HepG2 (cell line): ENCODE measurements at regions not wholly inside any gene's neighbourhood (a gene's known extent, or its start where the extent isn't known, plus 50 kb on each side); places are given as distances from the start of the nearest gene placed in this dataset.

Experiments
- ATAC-seq: fragments of 200-7000 bp; cut with Tn5 transposase; 3 replicates; pipeline ENCODE4 v1.9.1; 2020; ENCODE audit warnings: mild to moderate bottlenecking, moderate library complexity
- BruUV-seq: library from RNA; stranded (reverse); fragments of 400-500 nt; replicated peaks from 2 replicates; lab custom pipeline; 2021; lab: Mats Ljungman, UMichigan
- CTCF ChIA-PET: fragments of 300-600 bp; formaldehyde crosslinking; extraction: SDS; loops from one replicate; lab custom pipeline; 2021; ENCODE audit warnings: low total read pairs, inconsistent platforms, low intra/inter-chr PET ratio; lab: Yijun Ruan, JAX
- POLR2A ChIA-PET: fragments of 350-600 bp; sonication (Branson Sonifier 250); formaldehyde crosslinking; loops from one replicate; lab custom pipeline; 2020; ENCODE audit warnings: antibody characterized with exemption, inconsistent platforms; lab: Yijun Ruan, JAX
- DNase-seq: peaks from one replicate; pipeline ENCODE4 v3.0.0-alpha.2; 2015; ENCODE audit warnings: low spot score
- FAIRE-seq: peaks from 3 replicates; lab custom pipeline; 2011; peaks lifted over from hg19 to GRCh38; lab: Jason Lieb, UNC
- H2AFZ ChIP-seq: one replicate; pipeline ENCODE4 v1.6.1; 2011; ENCODE audit warnings: low read length, inconsistent platforms
- H3K27ac ChIP-seq: fragments of 300-600 bp; 3 replicates; pipeline ENCODE4 v1.8.0; 2011; ENCODE audit warnings: mixed run types, mild to moderate bottlenecking, mixed read lengths, low read length, inconsistent platforms; ENCODE audit not compliant: insufficient read depth; ENCODE audit errors: extremely low read length
- H3K27me3 ChIP-seq, 2 experiments: fragments of 200-600 bp in 1 of 2; 2 replicates in 1 of 2; 3 replicates in 1 of 2; pipeline versions ENCODE4 v1.6.0 to v1.8.0; 2011; ENCODE audit warnings: low read length in 2 of 2, mild to moderate bottlenecking in 2 of 2, moderate library complexity in 2 of 2, inconsistent platforms in 1 of 2; ENCODE audit not compliant: insufficient read depth in 2 of 2, control insufficient read depth in 1 of 2
- H3K36me3 ChIP-seq, 2 experiments: fragments of 200-600 bp in 1 of 2; replicated peaks in 1 of 2; 2 replicates in 1 of 2; 3 replicates in 1 of 2; pipeline versions ENCODE4 v1.5.1 to v1.8.0; 2011; ENCODE audit warnings: low read length in 2 of 2, inconsistent platforms in 1 of 2; ENCODE audit not compliant: insufficient read depth in 2 of 2, control insufficient read depth in 1 of 2
- H3K4me1 ChIP-seq: 2 replicates; pipeline ENCODE4 v1.5.1; 2012; ENCODE audit warnings: low read length, inconsistent platforms; ENCODE audit not compliant: insufficient read depth
- H3K4me2 ChIP-seq: 2 replicates; pipeline ENCODE4 v1.6.0; 2011; ENCODE audit warnings: low read depth, low read length, inconsistent platforms
- H3K4me3 ChIP-seq, 3 experiments: fragments of 200-600 bp in 1 of 3; sonication (generic), shearing (Covaris generic) in 1 of 3; replicated peaks in 1 of 3; 2 replicates each; pipeline ENCODE4 v1.5.1; 2011 to 2016; ENCODE audit warnings: low read length in 3 of 3, inconsistent platforms in 2 of 3, low read depth in 2 of 3, mild to moderate bottlenecking in 2 of 3, control low read depth in 1 of 3, mixed read lengths in 1 of 3; ENCODE audit not compliant: insufficient read depth in 1 of 3
- H3K79me2 ChIP-seq: one replicate; pipeline ENCODE4 v1.6.1; 2011; ENCODE audit warnings: low read length, inconsistent platforms; ENCODE audit not compliant: insufficient read depth
- H3K9ac ChIP-seq: 2 replicates; pipeline ENCODE4 v1.6.0; 2011; ENCODE audit warnings: mild to moderate bottlenecking, low read depth, low read length, inconsistent platforms; ENCODE audit not compliant: insufficient read depth
- H3K9me3 ChIP-seq: 2 replicates; pipeline ENCODE4 v1.5.1; 2012; ENCODE audit warnings: mild to moderate bottlenecking, low read length
- H4K20me1 ChIP-seq: 2 replicates; pipeline ENCODE4 v1.6.0; 2011; ENCODE audit warnings: inconsistent platforms, mild to moderate bottlenecking, low read length, moderate library complexity; ENCODE audit not compliant: insufficient read depth
- CBX5 ChIP-seq: sonication (generic); formaldehyde crosslinking; IDR thresholded peaks from 2 replicates; pipeline ENCODE4 v1.4.0; 2020; ENCODE audit warnings: missing genetic modification reagents, borderline replicate concordance
- DNMT1 ChIP-seq: sonication (generic); formaldehyde crosslinking; IDR thresholded peaks from 2 replicates; pipeline ENCODE4 v1.5.1; 2020; ENCODE audit warnings: mild to moderate bottlenecking, missing genetic modification reagents
- HNRNPL ChIP-seq: fragments of 200-400 bp; formaldehyde crosslinking; IDR thresholded peaks from 2 replicates; pipeline ENCODE4 v1.6.1; 2017; ENCODE audit warnings: mild to moderate bottlenecking, low read depth, low read length
- HOXA9 ChIP-seq: sonication (generic); formaldehyde crosslinking; IDR thresholded peaks from 2 replicates; pipeline ENCODE4 v1.8.1; 2022; ENCODE audit warnings: missing genetic modification reagents, mild to moderate bottlenecking, moderate library complexity, borderline replicate concordance
- IKZF1 ChIP-seq: fragments of 450-650 bp; IDR thresholded peaks from 2 replicates; pipeline ENCODE4 v1.7.1; 2016
- MTA3 ChIP-seq: sonication (generic); formaldehyde crosslinking; IDR thresholded peaks from 2 replicates; pipeline ENCODE4 v1.4.0; 2020; ENCODE audit warnings: missing genetic modification reagents
- SMARCE1 ChIP-seq: fragments of 450-650 bp; IDR thresholded peaks from 2 replicates; pipeline ENCODE4 v1.6.1; 2017; ENCODE audit warnings: borderline replicate concordance
- ZFAT ChIP-seq: sonication (generic); formaldehyde crosslinking; conservative IDR thresholded peaks from 2 replicates; pipeline ENCODE4 v1.8.1; 2023; ENCODE audit warnings: missing genetic modification reagents, inconsistent platforms
- ZNF12 ChIP-seq: sonication (generic); formaldehyde crosslinking; IDR thresholded peaks from 2 replicates; pipeline ENCODE4 v1.5.0; 2020; ENCODE audit warnings: missing genetic modification reagents
- ZNF225 ChIP-seq: sonication (generic); formaldehyde crosslinking; IDR thresholded peaks from 2 replicates; pipeline ENCODE4 v1.4.0; 2020; ENCODE audit warnings: mild to moderate bottlenecking, missing genetic modification reagents
- ZNF432 ChIP-seq: sonication (generic); formaldehyde crosslinking; IDR thresholded peaks from 2 replicates; pipeline ENCODE4 v1.5.0; 2020; ENCODE audit warnings: missing genetic modification reagents, mild to moderate bottlenecking, borderline replicate concordance
- ZNF562 ChIP-seq: sonication (generic); formaldehyde crosslinking; IDR thresholded peaks from 2 replicates; pipeline ENCODE4 v1.8.0; 2022; ENCODE audit warnings: missing genetic modification reagents, borderline replicate concordance
- ZNF674 ChIP-seq: sonication (generic); formaldehyde crosslinking; IDR thresholded peaks from 2 replicates; pipeline ENCODE4 v1.5.0; 2020; ENCODE audit warnings: low read depth, mild to moderate bottlenecking, missing genetic modification reagents
- WGBS: methylation state at CpG from one replicate; pipeline ENCODE4 v1.1.6; 2017; ENCODE audit warnings: low lambda C conversion rate; 5-methylcytosine and 5-hydroxymethylcytosine counted together
- in situ Hi-C: cut with HindIII; loops from 2 replicates; pipeline ENCODE4 v1.10.0; 2017; ENCODE audit warnings: low pct_unique_long_range_greater_than_20kb; ENCODE audit not compliant: extremely low pct_ligation_motif_present
- intact Hi-C: fragments of 100-400 bp; cut with micrococcal nuclease; formaldehyde crosslinking; loops from one replicate; pipeline ENCODE4 v1.10.0; 2022; ENCODE audit not compliant: unreplicated experiment
- TF ChIP-seq, protein P1 (sequence below): sonication (generic); IDR thresholded peaks from 2 replicates; pipeline ENCODE4 v1.6.1; 2016; ENCODE audit warnings: low read depth, borderline replicate concordance

DNA sequence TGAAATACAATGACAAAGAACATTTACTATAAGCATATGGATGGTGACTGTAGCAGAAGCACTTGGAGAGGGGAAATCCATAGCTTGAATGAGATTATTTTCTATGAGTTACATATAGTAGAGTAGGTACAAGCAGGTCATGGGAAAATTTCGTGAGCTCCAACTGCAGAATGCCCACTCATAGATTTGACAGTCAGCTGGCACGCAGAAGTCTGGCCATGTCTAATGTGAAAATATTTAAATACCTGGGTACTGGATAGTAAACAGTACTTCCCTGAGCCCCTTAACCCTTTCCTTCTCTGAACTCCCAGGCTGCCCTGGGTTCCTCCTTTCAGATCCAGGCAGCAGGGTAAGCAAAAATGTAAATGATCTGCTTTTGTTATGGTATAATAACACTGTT, 209.7 kb downstream of the OTUD1 start:
- Histone ChIP-seq H3K36me3 (no peaks in the 10 kb centered on the region), H3K4me2 (no peak overlapping the region), H3K9me3 (no peaks in the 10 kb centered on the region), H3K27me3 (no peaks in the 10 kb centered on the region), H3K4me1 (no peaks in the 10 kb centered on the region), H2AFZ (no peak overlapping the region), H3K9ac (no peak overlapping the region), H3K79me2 (no peaks in the 10 kb centered on the region), H3K27ac (no peak overlapping the region), H3K4me3 (no peak overlapping the region), H4K20me1 (no peaks in the 10 kb centered on the region)
- no TSS peak for BruUV-seq
- 18% methylated on average over 2 of the region's 2 CpGs for WGBS
- in situ Hi-C loops = no loop called here
- no peak for ATAC-seq
- FAIRE-seq = no peak
- CTCF ChIA-PET = no interaction called here
- DNase-seq = no peak
- intact Hi-C loops = no loop called here
- POLR2A ChIA-PET = no interaction called here
- TF ChIP-seq ZNF432 (no peak), HNRNPL (no peak), ZFAT (CRISPR knock-in tag) (no peak), ZNF562 (CRISPR knock-in tag) (no peak), ZNF12 (CRISPR knock-in tag) (no peak), HOXA9 (CRISPR knock-in tag) (no peak), MTA3 (CRISPR knock-in tag) (no peak), ZNF225 (CRISPR knock-in tag) (no peak), CBX5 (CRISPR knock-in tag) (no peak), SMARCE1 (no peak), ZNF674 (CRISPR knock-in tag) (no peak), IKZF1 (no peak), DNMT1 (CRISPR knock-in tag) (no peak)
- TF ChIP-seq, protein P1, sequence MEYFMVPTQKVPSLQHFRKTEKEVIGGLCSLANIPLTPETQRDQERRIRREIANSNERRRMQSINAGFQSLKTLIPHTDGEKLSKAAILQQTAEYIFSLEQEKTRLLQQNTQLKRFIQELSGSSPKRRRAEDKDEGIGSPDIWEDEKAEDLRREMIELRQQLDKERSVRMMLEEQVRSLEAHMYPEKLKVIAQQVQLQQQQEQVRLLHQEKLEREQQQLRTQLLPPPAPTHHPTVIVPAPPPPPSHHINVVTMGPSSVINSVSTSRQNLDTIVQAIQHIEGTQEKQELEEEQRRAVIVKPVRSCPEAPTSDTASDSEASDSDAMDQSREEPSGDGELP = no peak
